Loucy (cell line): ENCODE measurements at regions not wholly inside any gene's neighbourhood (a gene's known extent, or its start where the extent isn't known, plus 50 kb on each side); places are given as distances from the start of the nearest gene placed in this dataset.
"Not testable (repeated sequence)": the region's sequence is repeated elsewhere in the genome, so short reads cannot be mapped to it uniquely, and the experiment has no call there.

Experiments used
- CTCF ChIP-seq: fragments of 200-600 bp; sonication (generic); conservative IDR thresholded peaks from 2 replicates; pipeline ENCODE4 v1.5.1; 2014; ENCODE audit warnings: mild to moderate bottlenecking, antibody characterized with exemption, low read length
- EZH2phosphoT487 ChIP-seq: fragments of 200-600 bp; IDR thresholded peaks from 2 replicates; pipeline ENCODE4 v1.6.1; 2018; ENCODE audit warnings: antibody characterized with exemption, mild to moderate bottlenecking, moderate library complexity, borderline replicate concordance

DNA sequence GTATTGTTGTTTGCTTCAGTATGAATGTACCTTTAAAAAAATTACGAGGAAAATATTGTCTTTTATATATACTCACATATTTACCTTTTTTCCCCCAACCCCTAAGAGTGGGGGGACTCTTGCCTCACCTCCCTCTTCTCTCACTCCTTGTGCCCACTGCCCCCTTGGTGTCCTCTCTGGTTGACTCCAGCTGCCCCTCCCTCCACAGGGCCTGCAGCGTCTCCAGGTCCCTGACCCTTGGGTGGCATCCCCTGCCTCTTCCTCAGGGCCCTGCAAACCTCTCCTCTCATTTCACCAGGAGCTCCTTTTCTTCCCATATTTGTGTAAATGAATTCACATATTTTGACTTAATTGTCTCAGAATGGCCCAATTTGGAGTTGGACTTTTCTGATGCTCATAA lies 184.3 kb upstream of the GOLGA6L22 start:
- TF ChIP-seq CTCF, EZH2phosphoT487: not testable (repeated sequence)
